SU-DHL-6 (cell line): ENCODE measurements at regions not wholly inside any gene's neighbourhood (a gene's known extent, or its start where the extent isn't known, plus 50 kb on each side); places are given as distances from the start of the nearest gene placed in this dataset.
"Not testable (repeated sequence)": the region's sequence is repeated elsewhere in the genome, so short reads cannot be mapped to it uniquely, and the experiment has no call there.

Experiments
- H2AFZ ChIP-seq: fragments of 200-600 bp; sonication (generic); 2 replicates; pipeline ENCODE4 v1.6.1; 2014; ENCODE audit warnings: low read depth, mild to moderate bottlenecking, moderate library complexity, mixed read lengths, antibody characterized with exemption, low read length; ENCODE audit not compliant: severe bottlenecking
- H3F3A ChIP-seq: fragments of 200-600 bp; shearing (Covaris generic); 2 replicates; pipeline ENCODE4 v1.6.0; 2016; ENCODE audit warnings: antibody characterized with exemption, mild to moderate bottlenecking; ENCODE audit not compliant: insufficient read depth
- H3K27ac ChIP-seq: fragments of 200-600 bp; sonication (generic); 2 replicates; pipeline ENCODE4 v1.5.1; 2016; ENCODE audit warnings: low read depth, mild to moderate bottlenecking, low read length, moderate library complexity, mixed read lengths
- H3K27me3 ChIP-seq: fragments of 200-600 bp; sonication (generic), shearing (Covaris generic); 2 replicates; pipeline ENCODE4 v1.6.0; 2014; ENCODE audit warnings: mild to moderate bottlenecking, low read length
- H3K36me3 ChIP-seq: fragments of 200-600 bp; sonication (generic); 2 replicates; pipeline ENCODE4 v1.6.1; 2014; ENCODE audit warnings: mild to moderate bottlenecking, low read length, mixed read lengths
- H3K4me2 ChIP-seq: fragments of 300-600, 200-600 bp; shearing (Covaris generic), sonication (generic); 2 replicates; pipeline ENCODE4 v1.6.0; 2014; ENCODE audit warnings: low read length, low read depth, mild to moderate bottlenecking; ENCODE audit not compliant: poor library complexity, severe bottlenecking
- H3K4me3 ChIP-seq: fragments of 200-600 bp; sonication (generic); 2 replicates; pipeline ENCODE4 v1.5.1; 2014; ENCODE audit warnings: antibody characterized with exemption, low read length, mild to moderate bottlenecking, mixed read lengths; ENCODE audit not compliant: insufficient read depth, poor library complexity, severe bottlenecking
- H3K79me2 ChIP-seq: fragments of 200-600 bp; sonication (generic); 2 replicates; pipeline ENCODE4 v1.6.1; 2014; ENCODE audit warnings: mild to moderate bottlenecking, low read length, moderate library complexity; ENCODE audit not compliant: insufficient read depth
- H3K9ac ChIP-seq: fragments of 200-600 bp; sonication (generic); 2 replicates; pipeline ENCODE4 v1.7.0; 2014; ENCODE audit warnings: mild to moderate bottlenecking, low read length
- H3K9me2 ChIP-seq: fragments of 200-600 bp; sonication (generic); replicated peaks from 2 replicates; pipeline ENCODE4 v1.6.1; 2014; ENCODE audit warnings: low read length; ENCODE audit not compliant: insufficient read depth
- H3K9me3 ChIP-seq: fragments of 200-600 bp; sonication (generic); 2 replicates; pipeline ENCODE4 v1.6.1; 2014; ENCODE audit warnings: low read length, mixed read lengths; ENCODE audit not compliant: insufficient read depth
- H4K20me1 ChIP-seq: fragments of 200-600 bp; sonication (generic); 2 replicates; pipeline ENCODE4 v1.6.1; 2014; ENCODE audit warnings: low read depth, mild to moderate bottlenecking, antibody characterized with exemption, low read length, moderate library complexity, mixed read lengths
- CTCF ChIP-seq: fragments of 200-600 bp; sonication (generic); IDR thresholded peaks from one replicate; pipeline ENCODE4 v1.5.1; 2017; ENCODE audit warnings: antibody characterized with exemption, mild to moderate bottlenecking, low read length, moderate library complexity; ENCODE audit not compliant: insufficient read depth, poor library complexity, severe bottlenecking
- EZH2phosphoT487 ChIP-seq: fragments of 200-600 bp; sonication (generic), shearing (Covaris generic); conservative IDR thresholded peaks from 2 replicates; pipeline ENCODE4 v1.6.1; 2018; ENCODE audit warnings: mild to moderate bottlenecking, antibody characterized with exemption, low read length, moderate library complexity, mixed read lengths

GRCh38 chr15:24331964-24332363 is 343.6 kb upstream of the NPAP1 start:
- H3K9me3 ChIP-seq, H3K4me3 ChIP-seq, H3K27me3 ChIP-seq, H3K79me2 ChIP-seq, H3K9ac ChIP-seq, H3K4me2 ChIP-seq, H3K9me2 ChIP-seq, H3K36me3 ChIP-seq, H2AFZ ChIP-seq, H3F3A ChIP-seq, H4K20me1 ChIP-seq, H3K27ac ChIP-seq: not testable (repeated sequence)

- not testable (repeated sequence) for H4K20me1 ChIP-seq, H3K79me2 ChIP-seq, H3K36me3 ChIP-seq, H3K9me3 ChIP-seq, H3K9me2 ChIP-seq, H3K4me3 ChIP-seq, H2AFZ ChIP-seq, H3F3A ChIP-seq, H3K27ac ChIP-seq, H3K4me2 ChIP-seq, H3K9ac ChIP-seq, H3K27me3 ChIP-seq
These were observed 333.7 kb upstream of the NPAP1 start for GRCh38 chr15:24341876-24342275.

- H3K4me2 ChIP-seq, H2AFZ ChIP-seq, H3K79me2 ChIP-seq, H4K20me1 ChIP-seq, H3K9ac ChIP-seq, H3K27ac ChIP-seq, H3K9me2 ChIP-seq, H3K36me3 ChIP-seq, H3K9me3 ChIP-seq, H3F3A ChIP-seq, H3K27me3 ChIP-seq, H3K4me3 ChIP-seq: not testable (repeated sequence)
These were observed 322.8 kb upstream of the NPAP1 start for GRCh38 chr15:24352777-24353176.

- not testable (repeated sequence) for H3K36me3 ChIP-seq, H3K9ac ChIP-seq, H4K20me1 ChIP-seq, H3K4me3 ChIP-seq, H3K27me3 ChIP-seq, H3K4me2 ChIP-seq, H3K9me3 ChIP-seq, H3K9me2 ChIP-seq, H3K79me2 ChIP-seq, H3K27ac ChIP-seq, H3F3A ChIP-seq, H2AFZ ChIP-seq
These were observed 294.5 kb upstream of the NPAP1 start for GRCh38 chr15:24381103-24381502.

- not testable (repeated sequence) for H3K4me3 ChIP-seq, H3K27ac ChIP-seq, H3K9me3 ChIP-seq, H3K36me3 ChIP-seq, H4K20me1 ChIP-seq, H3K79me2 ChIP-seq, H3K4me2 ChIP-seq, H3K9ac ChIP-seq, H3F3A ChIP-seq, H3K9me2 ChIP-seq, H3K27me3 ChIP-seq, H2AFZ ChIP-seq
These were observed 290.3 kb upstream of the NPAP1 start for GRCh38 chr15:24385258-24385657.

- Histone ChIP-seq H3F3A (no peaks in the 10 kb centered on the region), H3K36me3 (no peaks in the 10 kb centered on the region), H4K20me1 (no peaks in the 10 kb centered on the region), H3K4me3 (no peak overlapping the region), H3K4me2 (no peak overlapping the region), H3K79me2 (no peaks in the 10 kb centered on the region), H3K9me3 (no peaks in the 10 kb centered on the region), H3K27me3 (no peaks in the 10 kb centered on the region), H3K9me2 (no peaks in the 10 kb centered on the region), H3K27ac (no peak overlapping the region), H3K9ac (no peak overlapping the region), H2AFZ (no peak overlapping the region)
- TF ChIP-seq CTCF (no peak), EZH2phosphoT487 (no peak)
These were observed 281.3 kb upstream of the NPAP1 start for GRCh38 chr15:24394303-24394702.

GRCh38 chr15:24412649-24413048 is 262.9 kb upstream of the NPAP1 start:
- not testable (repeated sequence) for H3K9ac ChIP-seq, H3F3A ChIP-seq, H3K27me3 ChIP-seq, H3K9me3 ChIP-seq, H2AFZ ChIP-seq, H3K4me2 ChIP-seq, H3K27ac ChIP-seq, H4K20me1 ChIP-seq, H3K9me2 ChIP-seq, H3K79me2 ChIP-seq, H3K4me3 ChIP-seq, H3K36me3 ChIP-seq
